Endothelial cell of umbilical vein (primary cell): ENCODE measurements at regions not wholly inside any gene's neighbourhood (a gene's known extent, or its start where the extent isn't known, plus 50 kb on each side); places are given as distances from the start of the nearest gene placed in this dataset.

Source experiments
- CTCF ChIP-seq, 2 donors: IDR thresholded peaks; 1 replicate in 1 of 2; 2 replicates in 1 of 2; pipeline ENCODE4 v1.5.1; 2011; ENCODE audit warnings: low read length in 2 of 2, mild to moderate bottlenecking in 2 of 2, moderate library complexity in 2 of 2, control low read depth in 1 of 2, inconsistent platforms in 1 of 2, low read depth in 1 of 2; ENCODE audit not compliant: insufficient read depth in 1 of 2; ENCODE audit errors: extremely low read depth in 1 of 2
- EZH2 ChIP-seq: IDR thresholded peaks from 2 replicates; pipeline ENCODE4 v1.6.1; 2012; ENCODE audit warnings: borderline replicate concordance, low read depth, mild to moderate bottlenecking, moderate library complexity, low read length, inconsistent platforms; ENCODE audit not compliant: severe bottlenecking
- POLR2A ChIP-seq: IDR thresholded peaks from 2 replicates; pipeline ENCODE4 v1.6.1; 2012; ENCODE audit warnings: low read depth, mild to moderate bottlenecking, control low read depth, low read length
- POLR2AphosphoS5 ChIP-seq: IDR thresholded peaks from 2 replicates; pipeline ENCODE4 v1.6.1; 2012; ENCODE audit warnings: low read depth, mild to moderate bottlenecking, control low read depth, low read length, moderate library complexity; ENCODE audit not compliant: insufficient read depth
- TF ChIP-seq, protein P1 (sequence below): IDR thresholded peaks from 2 replicates; pipeline ENCODE4 v1.6.1; 2011; ENCODE audit not compliant: insufficient read depth, insufficient read length

- TF ChIP-seq POLR2A (no peak), CTCF (IDR thresholded peaks at IDR 0.05; ENCODE audit: extremely low read depth in 1 of 2, insufficient read depth in 1 of 2, low read depth in 1 of 2, low read length in 2 of 2) (no peak), POLR2AphosphoS5 (no peak), EZH2 (no peak)
- TF ChIP-seq, protein P1, sequence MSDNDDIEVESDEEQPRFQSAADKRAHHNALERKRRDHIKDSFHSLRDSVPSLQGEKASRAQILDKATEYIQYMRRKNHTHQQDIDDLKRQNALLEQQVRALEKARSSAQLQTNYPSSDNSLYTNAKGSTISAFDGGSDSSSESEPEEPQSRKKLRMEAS, result no peak
These were observed 218.5 kb upstream of the ROBO1 start for GRCh38 chr3:79986338-79986737.
